OCI-M1 (cell line): ENCODE measurements at regions not wholly inside any gene's neighbourhood (a gene's known extent, or its start where the extent isn't known, plus 50 kb on each side); places are given as distances from the start of the nearest gene placed in this dataset.

Source experiments
- DNase-seq: peaks from one replicate; lab custom pipeline; 2025; lab: John Stamatoyannopoulos, UW

DNA sequence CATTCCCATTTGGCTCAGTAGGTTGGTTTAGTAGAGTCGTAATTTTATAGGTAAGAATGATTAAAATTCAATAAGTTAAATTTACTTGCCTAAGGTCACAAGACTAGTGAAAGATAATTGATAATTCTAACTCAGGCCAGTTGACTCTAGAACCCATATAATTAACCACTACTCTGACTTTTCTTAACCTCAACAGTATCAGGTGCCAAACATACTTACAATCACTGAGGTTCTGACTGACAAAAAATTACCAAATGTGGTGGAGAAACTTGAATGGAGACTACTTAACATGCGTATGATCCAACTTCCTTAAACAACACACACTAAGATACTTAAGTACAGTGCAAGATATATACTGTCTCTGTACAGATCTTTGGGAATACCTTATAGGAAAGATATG, 667.3 kb upstream of the SORCS1 start:
- peak; percentile 30 for DNase-seq

DNA sequence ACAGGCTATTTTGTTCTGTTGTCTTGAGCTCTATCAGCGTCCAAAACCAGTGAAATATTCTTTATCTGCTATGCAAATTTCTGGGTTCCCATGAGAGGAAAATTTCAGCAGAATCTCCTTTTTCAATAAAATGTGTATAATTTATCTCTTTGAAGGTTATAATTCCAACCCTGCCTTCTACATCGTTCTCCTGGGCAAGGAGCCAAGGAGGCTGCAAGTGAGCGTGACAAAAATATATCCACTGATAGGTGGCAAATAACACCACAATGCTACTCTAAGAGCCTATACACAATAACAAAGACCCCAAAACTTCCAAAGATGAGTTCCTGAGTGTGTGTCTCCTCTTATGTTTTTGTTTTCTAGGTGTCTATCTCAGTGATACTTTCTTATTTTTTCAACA, 664.7 kb upstream of the SORCS1 start:
- no peak for DNase-seq

DNA sequence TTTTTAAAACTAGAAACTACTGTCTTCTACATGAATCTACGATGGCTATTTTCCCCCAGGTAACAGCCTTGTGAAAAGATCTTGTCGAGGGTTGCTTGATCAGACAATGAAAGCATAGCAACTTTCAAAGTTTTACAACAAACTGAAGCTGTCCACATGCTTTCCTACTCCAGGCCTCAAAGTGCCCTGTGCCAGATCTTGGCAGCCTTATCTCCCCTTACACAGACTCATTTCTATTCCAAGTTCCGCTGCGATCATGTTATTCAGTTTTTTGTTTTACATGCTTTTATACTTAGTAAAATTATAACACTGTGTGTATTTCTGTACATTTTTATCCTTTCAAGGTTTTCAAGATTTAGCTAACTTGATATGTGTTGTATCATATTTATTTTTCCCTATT, 661.7 kb upstream of the SORCS1 start:
- DNase-seq = peak; percentile 89

DNA sequence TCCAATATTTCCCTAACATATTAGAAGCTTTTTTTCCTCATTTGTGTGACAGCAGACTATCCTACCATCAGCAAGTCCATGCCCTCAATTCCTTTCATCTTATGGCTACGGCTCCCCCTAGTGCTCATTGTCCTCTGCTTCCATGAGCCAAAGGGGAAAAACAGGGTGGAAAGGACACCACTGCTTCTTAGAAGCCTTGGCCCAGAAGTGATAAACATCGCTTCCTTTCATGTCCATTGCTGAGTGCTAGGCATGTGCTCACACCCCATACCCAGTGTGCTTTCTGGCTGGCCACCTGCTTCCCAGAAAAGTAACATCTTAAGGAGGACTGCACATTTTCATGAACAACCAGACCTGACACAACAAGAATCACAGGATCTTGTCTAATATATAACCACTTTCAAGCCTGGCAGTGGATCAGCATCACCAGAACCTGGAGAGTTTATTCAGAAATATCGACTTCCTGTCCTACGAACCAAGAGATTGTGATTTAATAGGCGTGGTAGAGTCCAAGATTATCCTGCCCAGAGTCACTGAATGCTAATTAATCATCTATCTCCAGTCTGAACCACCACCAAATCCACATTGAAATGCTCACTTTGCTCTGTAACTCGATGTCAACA, 650.5 kb upstream of the SORCS1 start:
- peak; percentile 91 for DNase-seq

DNA sequence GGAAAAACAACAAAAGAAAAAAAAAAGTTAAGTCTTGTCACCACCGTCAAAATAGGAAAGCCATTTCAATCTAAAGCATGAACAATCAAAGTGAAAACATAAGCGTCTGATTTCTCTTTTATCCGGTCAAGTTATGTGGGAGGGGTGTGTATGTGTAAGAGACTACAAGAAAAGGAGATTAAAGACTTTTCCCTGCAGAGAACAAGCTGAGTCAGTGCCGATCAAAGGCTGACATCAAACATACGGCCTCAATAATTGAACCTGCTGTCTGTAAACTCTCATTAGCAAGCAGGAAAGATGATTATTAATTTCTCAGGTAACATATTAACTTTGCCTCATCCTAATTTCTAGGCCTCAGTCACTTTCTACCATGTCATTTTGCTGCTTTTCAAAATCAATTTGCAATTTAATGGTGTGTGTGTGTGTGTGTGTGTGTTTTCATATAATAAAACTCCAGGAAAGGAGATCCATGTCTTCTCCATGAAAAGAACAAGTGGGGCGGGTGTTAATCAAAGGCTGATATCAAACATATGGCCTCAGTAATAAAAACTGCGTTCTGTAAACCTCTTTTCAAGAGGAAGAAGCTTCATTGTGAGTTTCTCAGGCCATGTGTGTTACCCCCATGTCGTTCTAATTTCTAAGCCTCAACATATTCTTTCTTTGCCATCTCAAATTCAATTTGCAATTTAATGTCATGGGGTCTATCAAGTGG, 649.1 kb upstream of the SORCS1 start:
- no peak for DNase-seq

DNA sequence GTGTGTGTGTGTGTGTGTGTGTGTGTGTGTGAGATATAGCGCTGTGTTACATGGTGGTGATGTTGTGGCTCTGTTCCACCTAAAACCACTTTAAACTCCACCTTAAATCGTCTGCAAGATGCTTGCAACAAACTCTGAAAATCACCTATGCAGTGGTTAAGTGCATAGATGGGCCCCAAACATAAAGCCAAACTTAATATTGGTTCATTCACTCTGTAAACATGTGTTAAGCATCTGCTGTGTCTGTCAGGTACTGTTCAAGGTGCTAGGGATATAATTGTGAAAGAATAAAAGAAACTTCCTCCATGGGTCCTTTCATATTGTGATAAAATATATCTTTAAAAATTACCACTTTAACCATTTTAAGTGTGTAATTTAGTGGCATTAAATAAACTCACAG, 645.4 kb upstream of the SORCS1 start:
- no peak for DNase-seq

DNA sequence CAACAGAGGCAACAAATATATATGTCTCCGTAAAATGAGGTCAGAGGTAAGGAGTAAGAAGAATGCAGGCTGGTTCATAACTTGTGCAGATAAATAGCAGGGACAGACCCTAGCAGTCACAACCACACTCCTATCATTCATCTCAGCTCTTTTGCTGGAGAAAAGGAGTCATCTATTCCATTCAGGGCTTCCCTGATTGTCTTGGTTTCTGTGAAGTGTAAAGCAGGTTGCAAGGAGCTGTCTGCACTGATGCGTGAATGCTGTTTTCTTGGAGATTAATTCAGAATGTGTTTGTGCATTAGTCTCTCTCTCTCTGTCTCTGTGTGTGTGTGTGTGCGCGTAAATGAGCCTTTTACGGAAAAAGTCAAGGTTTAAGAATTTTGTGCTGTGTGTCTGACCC, 643.3 kb upstream of the SORCS1 start:
- DNase-seq = no peak

DNA sequence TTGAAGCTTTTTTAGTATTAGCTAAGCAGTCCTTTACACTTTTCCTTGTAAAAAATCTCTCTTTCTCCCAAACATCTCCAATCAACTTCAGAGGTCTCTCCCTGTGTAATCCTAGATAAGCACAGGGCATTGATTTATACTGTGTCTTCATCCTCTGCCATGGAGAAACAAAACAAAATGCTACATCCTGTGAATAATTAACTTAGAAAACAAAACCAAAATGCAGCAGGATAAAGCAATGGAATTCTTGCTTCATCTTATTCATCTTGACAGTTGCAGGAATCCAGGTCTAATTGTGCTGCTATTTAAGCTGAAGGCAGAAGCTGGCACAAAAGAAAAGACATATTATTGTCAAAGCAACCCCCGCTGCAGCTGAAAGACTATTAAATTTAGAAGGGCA, 641.5 kb upstream of the SORCS1 start:
- no peak for DNase-seq

DNA sequence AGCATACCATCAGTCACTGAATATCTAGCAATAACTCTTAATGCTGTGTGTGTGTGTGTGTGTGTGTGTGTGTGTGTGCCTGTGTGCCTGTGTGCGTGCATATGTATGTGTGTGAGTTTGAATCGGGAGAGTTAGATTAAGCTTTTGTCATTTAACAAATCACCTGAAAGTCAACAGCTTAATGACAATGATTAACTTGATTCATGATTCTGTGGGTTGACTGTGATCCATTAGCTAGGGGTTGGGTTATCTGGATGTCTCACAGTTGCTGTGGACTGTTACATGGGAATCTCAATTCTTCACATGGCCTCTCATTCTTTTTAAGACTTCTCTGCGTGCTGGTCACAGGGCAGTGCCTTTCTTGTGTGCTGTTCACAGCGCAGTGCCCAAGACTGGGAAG, 639.0 kb upstream of the SORCS1 start:
- no peak for DNase-seq

DNA sequence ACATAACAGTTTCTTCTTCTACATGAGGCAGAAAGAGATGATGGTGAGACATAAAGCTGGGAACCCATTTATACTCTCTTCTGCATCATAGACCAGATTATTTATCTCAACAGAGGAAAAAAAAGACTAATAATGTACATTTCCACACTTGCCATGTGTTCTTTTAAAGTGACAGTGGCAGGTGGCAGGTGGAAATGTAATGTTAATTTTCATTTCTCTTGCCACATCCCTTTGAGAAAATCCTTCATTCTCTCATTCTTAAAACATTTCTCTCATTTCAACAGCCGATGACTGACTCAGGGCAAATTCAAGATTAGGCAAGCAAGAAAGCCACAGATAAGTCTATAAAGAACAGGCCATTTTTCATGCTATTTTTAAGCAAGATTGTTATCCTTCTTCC, 635.6 kb upstream of the SORCS1 start:
- DNase-seq = peak; percentile 71

DNA sequence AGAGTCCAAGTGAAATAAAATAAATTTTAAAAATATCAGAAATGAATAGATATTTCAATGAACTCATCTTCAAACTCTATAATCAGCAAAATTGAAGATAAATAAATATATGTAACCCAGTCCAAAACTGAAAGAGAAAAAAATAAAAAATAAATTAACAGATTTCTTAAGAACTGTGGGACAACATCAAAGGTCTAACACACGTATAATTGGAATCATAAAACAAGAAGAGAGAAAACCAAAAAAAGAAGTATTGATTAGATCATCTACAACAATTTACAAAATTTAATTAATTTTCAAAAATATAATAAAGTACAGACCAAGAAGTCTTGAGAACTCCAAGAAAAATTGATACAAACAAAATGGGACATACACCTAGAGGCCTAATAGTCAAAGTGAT, 625.8 kb upstream of the SORCS1 start:
- no peak for DNase-seq

DNA sequence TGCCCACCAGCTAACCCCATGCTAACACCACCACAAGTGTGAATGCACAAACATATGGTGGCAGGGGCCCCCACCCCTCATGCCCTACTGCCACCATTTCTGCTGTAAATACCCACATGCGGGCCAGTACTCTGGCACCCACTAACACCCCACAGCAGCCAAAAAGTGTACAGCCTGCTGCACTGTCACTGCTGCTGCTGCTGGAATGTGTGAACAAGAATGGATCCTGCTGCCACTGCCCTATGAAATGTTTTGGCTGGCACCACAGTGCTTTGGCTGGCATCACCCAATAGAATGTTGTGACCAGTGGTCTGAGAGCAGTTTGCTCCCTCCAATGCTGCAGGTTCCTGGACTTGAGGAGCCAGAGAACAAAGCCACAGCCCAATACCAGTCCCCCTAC, 606.6 kb upstream of the SORCS1 start:
- DNase-seq = no peak

DNA sequence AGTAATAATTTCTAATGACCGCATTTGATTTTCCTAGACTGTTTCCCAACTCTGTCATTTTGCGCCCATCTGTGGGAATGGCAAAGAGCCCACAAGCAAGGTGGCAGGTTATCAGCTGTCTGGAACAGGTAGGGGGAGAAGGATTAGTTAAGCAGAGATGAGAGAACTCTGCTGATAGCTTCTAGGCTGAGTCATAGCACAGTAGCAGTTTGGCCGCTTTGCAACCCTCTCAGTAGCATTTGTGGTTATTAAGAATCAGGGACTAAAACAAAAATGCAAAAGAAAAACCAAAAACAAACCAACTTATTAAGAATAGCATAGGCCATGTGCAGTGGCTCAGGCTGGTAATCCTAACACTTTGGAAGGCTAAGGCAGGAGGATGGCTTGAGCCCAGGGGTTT, 602.7 kb upstream of the SORCS1 start:
- no peak for DNase-seq

DNA sequence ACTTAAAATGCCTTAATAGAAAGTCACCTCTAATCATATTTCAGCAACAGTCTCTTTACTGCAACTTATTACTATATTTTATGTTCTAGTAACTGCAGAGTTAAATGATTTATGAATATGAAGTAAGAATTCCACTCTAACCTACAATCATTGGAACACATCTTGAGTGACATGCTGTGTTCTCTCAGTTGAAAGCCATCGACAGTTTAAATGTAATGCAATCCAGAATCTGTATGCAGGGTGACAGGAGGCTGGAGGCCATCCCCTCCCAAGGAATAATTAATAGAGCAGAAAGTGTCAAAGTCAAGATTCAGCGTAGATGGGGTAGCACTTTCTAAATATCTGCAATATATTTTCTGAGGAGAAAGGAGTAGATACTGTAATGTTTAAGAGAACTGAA, 590.3 kb upstream of the SORCS1 start:
- DNase-seq = no peak

DNA sequence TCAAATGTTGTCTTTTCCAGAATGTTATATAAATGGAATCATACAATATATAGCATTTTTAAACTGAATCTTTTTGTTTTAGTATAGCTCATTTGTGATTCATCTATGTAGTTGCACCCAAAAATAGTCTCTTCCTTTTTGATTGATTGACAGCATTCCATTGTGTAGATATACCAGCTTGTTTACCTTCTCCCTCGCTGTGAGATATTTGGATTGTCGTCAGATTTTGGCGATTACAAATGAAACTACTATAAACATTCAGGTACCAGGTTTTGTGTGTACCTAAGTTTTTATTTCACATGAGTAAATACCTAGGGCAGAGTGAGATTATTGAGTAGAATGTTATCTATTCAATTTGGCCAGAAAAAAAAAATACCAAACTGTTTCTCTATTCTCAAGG, 584.7 kb upstream of the SORCS1 start:
- no peak for DNase-seq

DNA sequence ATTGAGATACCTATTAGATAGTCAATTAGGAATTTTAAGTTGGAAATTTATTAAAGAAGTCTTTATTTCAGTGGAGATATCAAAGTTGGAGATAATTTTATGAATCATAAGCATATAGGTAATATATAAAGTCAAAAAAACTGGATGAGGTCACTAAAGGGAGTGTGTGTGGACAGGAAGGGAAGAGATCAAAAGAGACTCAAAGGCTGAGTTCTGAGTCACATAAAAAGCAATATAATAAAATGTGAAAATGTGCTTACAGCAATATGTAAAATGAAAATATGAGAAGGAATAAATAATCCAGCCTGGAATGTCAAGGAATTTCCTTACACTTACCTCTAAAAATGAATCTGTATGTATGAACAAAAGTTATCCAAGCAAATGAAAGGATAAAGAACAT, 583.3 kb upstream of the SORCS1 start:
- DNase-seq = no peak

DNA sequence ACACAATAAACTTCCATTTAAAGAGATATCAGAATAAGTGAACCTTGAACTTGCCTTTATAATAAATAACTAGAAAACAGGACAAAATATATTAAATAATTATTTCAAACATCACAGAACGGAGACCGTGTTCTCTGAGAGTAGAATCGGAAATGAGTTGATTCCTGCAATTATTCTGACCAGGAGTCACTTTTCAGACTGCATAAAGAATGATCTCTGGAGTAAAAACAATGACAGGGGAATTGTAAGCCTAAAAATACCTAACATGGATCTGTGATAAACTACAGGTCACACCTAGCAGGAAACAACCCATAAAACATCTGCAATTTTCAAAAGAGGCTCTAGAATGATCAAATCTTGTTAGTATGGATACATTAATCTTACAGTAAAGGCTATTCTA, 577.5 kb upstream of the SORCS1 start:
- DNase-seq = no peak

DNA sequence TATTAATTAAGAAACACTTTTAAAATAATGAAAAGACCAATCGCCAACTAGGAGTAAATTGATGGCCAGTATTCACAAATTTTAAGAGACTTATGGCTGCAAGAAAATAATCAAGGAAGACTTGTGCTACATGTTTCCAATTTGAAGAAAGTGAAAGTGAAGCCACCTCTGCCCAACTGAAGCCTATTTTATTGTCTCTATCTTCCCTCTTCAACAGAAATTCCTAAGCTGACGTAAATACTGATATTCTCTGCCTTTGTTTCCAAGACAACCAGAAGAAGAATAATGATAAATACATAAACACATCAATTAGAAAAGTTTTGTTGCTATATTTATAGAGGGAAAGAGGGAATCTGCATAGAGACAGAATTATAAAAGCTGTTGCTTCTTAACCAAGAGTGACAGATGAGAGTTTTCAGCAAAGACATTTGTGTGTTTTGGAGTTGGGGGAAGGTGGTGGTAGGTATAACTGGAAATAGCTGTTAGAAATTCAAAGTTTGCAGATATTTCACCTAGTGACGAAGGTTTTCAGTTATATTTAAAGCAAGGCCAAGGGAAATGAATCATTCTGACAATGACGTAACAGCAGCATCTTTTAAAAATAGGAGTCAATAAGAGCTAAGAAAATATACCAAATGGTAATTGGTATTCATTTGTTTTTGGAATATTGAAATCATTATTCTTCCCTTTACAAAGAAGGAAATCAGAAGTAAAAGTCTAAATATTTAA, 576.6 kb upstream of the SORCS1 start:
- peak; percentile 69 for DNase-seq

DNA sequence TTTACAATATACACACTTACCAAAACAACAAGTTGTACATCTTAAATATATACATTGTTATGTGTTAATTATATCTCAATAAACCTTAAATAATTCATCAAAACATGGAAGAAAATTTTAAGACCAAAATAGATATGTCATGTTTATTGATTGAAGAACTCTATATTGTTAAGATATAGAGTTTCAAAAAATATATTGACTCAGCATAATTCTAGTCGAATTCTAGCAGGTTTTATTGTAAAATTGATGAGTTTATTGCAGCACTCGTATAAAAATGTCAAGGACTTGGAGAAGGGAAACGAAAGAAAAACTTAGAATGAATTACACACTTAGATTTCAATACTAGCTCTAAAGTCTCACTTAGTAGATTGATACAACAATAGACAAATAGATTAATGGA, 575.4 kb upstream of the SORCS1 start:
- no peak for DNase-seq

DNA sequence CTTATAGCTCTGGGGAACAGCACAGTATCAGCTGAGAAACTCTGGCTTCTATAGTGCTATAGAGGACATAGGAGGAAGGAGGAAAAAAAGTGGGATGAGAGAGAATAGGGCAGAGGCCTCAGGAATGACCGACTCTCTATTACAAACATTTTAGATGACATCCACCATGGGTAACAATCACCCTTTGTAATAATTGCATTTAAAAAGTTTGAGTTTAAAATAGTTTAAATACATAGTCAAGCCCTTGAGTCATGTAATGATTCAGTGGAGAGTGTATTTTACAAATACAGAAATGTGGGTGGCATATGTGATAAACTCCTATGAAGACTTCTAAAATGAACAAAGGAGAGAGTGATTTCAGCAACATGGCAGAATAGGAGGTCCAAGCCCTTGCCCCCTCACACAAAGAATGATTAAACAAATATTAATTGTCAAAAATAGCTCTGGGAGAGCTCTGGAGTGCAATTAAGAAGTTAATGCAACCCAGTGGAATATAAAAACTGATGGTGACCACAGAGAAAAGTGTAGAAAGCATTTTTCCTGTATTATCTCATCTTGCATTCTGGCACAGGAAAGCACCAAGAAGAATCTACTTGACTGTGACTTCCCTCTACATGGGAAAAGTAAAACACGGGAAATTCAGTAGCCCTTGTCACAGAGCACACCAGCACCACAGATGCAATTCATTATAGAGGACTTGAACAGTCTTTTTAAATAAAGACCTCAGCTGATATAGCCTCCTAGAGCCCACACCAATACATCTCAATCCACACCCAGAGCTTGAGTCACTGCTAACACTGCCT, 569.0 kb upstream of the SORCS1 start:
- DNase-seq = no peak

DNA sequence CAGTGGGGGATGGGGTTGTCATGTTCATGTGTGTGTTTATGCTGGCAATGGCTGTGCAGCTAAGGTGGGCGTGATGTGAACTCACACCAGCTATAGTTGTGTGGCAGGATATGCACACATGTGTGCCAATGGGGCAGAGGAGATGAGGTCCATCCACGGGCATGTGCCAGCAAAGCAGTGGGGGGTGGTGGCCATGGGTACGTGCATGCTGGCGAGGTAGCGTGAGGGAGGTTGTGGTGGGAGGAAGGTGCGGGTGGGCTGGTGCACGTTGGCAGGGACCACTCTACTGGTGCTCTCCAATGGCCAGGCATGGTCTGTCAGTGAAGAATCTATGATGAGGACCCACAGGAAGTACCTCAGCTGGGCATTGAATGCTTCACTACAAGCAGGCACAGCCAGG, 567.5 kb upstream of the SORCS1 start:
- DNase-seq = no peak

DNA sequence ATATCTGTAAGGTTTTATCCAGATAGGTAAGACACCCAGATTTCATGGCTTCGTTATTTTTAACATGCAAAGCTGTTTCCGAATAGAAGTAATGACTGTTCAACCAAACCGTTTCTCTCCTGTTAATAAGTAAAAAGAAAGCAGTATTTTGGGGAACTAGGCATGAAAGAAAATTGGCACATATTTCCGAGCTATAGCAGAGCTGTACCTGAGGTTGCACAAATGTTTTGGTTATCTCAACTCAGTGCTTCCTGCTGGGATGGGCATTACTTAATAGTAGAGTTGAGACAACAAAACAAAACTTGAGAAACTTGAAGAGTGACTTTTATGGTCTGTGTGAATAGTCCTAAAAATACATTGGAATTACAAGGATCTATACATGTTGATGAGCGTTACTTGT, 564.3 kb upstream of the SORCS1 start:
- DNase-seq = no peak
